ENCODE measurements at regions not wholly inside any gene's neighbourhood (a gene's known extent, or its start where the extent isn't known, plus 50 kb on each side); places are given as distances from the start of the nearest gene placed in this dataset.

DNA sequence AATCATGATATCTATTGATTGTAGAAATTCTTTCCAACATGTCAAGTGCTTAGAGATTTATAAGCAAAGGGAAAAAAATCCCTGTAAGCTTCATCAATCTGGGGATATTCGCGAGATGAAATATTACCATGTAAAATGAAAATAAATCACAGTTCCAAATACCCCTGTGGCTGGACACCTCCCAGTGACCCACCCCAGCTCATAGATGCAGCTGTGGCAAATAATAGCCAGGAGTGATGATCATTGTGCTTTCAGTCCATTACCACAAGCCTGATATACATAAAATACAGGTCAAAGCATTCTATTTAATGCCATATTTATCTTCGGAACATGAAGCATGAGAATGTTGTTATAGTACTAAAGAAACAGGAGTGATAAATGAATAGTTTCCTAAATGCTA is 274.9 kb upstream of the LRRC7 start:
- TF ChIP-seq, protein P1, sequence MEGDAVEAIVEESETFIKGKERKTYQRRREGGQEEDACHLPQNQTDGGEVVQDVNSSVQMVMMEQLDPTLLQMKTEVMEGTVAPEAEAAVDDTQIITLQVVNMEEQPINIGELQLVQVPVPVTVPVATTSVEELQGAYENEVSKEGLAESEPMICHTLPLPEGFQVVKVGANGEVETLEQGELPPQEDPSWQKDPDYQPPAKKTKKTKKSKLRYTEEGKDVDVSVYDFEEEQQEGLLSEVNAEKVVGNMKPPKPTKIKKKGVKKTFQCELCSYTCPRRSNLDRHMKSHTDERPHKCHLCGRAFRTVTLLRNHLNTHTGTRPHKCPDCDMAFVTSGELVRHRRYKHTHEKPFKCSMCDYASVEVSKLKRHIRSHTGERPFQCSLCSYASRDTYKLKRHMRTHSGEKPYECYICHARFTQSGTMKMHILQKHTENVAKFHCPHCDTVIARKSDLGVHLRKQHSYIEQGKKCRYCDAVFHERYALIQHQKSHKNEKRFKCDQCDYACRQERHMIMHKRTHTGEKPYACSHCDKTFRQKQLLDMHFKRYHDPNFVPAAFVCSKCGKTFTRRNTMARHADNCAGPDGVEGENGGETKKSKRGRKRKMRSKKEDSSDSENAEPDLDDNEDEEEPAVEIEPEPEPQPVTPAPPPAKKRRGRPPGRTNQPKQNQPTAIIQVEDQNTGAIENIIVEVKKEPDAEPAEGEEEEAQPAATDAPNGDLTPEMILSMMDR (IDR thresholded peaks at IDR 0.05; ENCODE audit: insufficient read depth, missing control alignments): no peak
- DNase-seq (ENCODE audit: insufficient read length, low spot score) (no peak), FAIRE-seq (no peak)

DNA sequence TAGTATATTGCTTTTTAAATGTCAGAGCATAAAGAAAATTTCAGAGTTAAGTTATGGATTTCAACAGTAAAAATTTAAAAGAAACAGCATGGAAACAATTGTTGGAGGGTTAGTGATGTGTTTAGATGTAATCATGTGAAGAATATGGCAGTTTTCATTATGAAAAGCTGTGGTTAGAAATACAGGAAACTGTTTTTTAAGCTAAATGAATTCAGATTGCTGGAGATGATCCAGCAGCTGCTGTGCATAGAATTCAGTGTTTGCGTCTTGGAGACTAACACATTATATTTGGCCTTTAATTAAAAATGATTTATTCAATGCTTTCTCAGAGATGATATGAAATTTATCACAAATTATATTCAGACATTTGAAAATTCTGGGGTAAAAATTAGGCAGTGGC is 273.6 kb upstream of the LRRC7 start:
- TF ChIP-seq, protein P1 (IDR thresholded peaks at IDR 0.05; ENCODE audit: insufficient read depth, missing control alignments): no peak
- no peak for FAIRE-seq
- no peak for DNase-seq (ENCODE audit: insufficient read length, low spot score)

DNA sequence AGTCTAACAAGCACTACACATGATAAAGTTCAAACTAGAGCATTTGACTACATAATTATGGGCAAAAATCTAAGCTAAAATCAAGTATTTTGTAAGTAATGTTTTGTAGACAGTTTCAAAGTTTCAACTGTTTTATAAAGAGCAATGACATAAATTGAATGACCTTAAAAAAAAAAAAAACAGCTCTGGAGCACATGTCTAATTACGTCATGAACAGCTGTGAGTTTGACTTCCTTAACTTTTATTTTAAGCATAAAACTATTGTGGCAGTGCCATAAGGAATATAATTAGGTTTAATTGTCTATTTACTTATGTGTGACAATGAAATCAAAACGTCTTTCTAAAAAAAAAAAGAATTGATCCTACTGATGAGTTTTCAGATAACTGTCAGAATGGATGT is 272.5 kb upstream of the LRRC7 start:
- TF ChIP-seq, protein P1 (IDR thresholded peaks at IDR 0.05; ENCODE audit: insufficient read depth, missing control alignments): no peak
- FAIRE-seq: no peak
- no peak for DNase-seq (ENCODE audit: insufficient read length, low spot score)

DNA sequence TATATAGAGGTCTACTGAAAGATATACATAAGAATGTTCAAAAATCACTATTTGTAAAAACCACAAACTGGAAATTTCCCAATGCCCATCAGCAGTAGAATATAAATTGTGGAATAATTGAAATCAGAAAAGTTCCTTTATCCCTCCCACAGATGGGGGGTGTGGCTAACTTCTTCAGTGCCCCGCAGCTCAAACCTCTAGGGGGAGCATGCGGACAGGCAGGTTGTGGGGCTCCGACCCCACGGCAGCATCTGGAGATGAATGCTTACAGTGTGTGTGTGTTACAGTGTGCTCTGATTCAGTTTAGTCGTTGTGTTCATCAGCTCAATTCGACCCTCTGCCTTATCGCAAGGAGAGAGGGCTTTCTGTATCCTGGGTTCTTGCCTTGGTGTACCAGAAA is 262.1 kb upstream of the LRRC7 start:
- FAIRE-seq (no peak), DNase-seq (ENCODE audit: insufficient read length, low spot score) (no peak)
- TF ChIP-seq, protein P1 (IDR thresholded peaks at IDR 0.05; ENCODE audit: insufficient read depth, missing control alignments): no peak

DNA sequence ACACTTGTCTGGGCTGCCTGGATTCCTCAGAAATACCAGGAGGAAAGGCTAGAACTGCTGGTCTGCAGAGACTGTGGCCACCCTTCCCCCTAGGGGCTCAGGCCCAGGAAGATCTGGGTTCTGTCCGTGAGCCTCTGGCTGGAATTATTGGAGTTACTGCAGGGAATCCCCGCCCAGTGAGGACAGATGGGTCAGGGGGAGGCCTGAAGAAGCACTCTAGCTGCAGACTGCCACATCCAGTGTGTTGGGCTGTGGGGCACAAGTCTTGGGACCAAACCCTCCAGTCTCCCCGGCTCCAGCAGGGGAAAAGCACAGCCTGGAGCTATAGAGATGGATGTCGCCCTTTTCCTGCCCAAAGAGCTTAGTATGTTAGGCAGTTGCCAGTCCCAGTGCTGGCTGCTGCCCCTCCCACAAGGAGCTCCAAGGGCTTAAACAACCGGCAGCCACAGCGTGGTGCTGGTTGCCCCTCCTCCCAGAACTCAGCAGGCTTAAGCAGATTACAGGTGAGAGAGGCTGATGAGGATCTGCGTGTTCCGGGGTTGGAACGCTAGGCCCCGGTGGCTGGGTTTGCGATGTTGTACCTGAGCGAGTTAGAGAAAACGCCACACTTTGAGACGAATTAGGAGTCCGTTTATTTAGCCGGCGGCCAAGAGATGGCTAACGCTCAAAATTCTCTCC is 255.5 kb upstream of the LRRC7 start:
- TF ChIP-seq, protein P1 (IDR thresholded peaks at IDR 0.05; ENCODE audit: insufficient read depth, missing control alignments): no peak
- FAIRE-seq: no peak
- DNase-seq (ENCODE audit: insufficient read length, low spot score): no peak

DNA sequence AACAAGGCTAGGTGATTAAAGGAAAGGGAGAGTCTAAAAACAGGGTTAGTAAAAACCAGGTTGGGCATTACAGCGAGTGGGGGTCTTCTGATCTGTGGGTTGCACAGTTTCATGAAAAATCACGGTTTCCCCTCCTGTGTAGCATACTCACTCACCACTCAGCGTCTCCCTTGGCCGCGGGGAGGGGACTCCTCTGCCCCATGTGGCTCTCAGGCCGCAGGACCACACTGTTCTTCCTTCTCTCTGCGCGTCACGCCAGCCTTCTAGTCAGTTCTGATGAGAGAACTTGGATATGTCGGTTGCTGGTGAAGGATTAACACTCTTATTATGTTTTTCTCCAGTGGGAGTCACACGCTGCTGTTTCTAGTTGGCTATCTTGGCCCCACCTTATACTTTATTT is 254.6 kb upstream of the LRRC7 start:
- DNase-seq (ENCODE audit: insufficient read length, low spot score) (no peak), FAIRE-seq (no peak)
- TF ChIP-seq, protein P1 (IDR thresholded peaks at IDR 0.05; ENCODE audit: insufficient read depth, missing control alignments): no peak

DNA sequence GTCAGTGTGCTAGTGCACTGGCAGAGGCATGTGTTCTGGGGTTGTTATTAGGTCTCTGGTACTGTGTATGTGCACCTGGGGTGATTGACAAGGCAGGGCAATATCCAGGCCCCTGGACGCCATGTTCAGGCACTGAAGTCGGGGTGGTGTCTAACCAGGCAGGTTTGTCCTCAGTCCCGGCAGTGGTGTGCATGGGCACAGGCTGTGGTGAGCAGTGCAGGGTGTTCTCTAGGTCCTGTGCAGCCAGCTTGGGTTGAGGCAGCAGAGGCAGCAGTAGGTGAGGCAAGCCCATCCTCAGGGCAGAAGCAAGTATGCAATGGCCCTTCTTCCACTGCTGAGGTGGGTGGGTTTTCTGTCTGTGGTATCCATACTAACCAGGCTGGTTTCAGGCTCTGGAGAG is 252.3 kb upstream of the LRRC7 start:
- DNase-seq (ENCODE audit: insufficient read length, low spot score): no peak
- TF ChIP-seq, protein P1 (IDR thresholded peaks at IDR 0.05; ENCODE audit: insufficient read depth, missing control alignments): no peak
- FAIRE-seq: no peak

Data from D721Med (cell line).